ENCODE measurements at regions not wholly inside any gene's neighbourhood (a gene's known extent, or its start where the extent isn't known, plus 50 kb on each side); places are given as distances from the start of the nearest gene placed in this dataset.

- Histone ChIP-seq H3K9ac (no peak overlapping the region), H3K36me3 (no peaks in the 10 kb centered on the region), H4K20me1 (no peaks in the 10 kb centered on the region), H3K27ac (no peak overlapping the region), H3K27me3 (peaks cover 80% of the 10 kb centered on the region), H3K4me3 (no peak overlapping the region), H3K4me1 (no peaks in the 10 kb centered on the region), H3K9me3 (no peaks in the 10 kb centered on the region), H3K4me2 (no peak overlapping the region)
- no peak for TF ChIP-seq Cebpa-rat (IDR thresholded peaks at IDR 0.05)
Measured at GRCh38 chrX:85501349-85501748, 121.9 kb upstream of the POF1B start.

DNA sequence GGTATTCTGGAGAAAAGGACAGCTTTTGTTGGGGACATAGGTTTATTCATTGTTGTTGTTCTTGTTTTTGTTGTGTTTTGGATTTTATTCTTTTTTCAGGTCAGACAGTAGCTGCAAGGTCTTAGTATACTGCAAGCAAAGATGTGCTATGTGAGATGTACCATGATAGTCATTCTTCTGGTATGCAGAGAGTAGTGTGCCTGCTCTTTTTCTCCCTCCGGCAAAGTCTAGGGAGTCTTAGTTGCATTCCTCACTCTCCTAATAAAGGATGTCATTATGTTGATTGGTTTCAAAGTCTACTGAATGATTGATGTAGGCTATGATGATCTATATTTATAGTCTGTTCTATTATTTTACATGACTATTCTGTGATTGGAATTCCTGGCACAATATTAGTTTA lies 119.9 kb upstream of the POF1B start:
- no peak overlapping the region for H3K9ac ChIP-seq

DNA sequence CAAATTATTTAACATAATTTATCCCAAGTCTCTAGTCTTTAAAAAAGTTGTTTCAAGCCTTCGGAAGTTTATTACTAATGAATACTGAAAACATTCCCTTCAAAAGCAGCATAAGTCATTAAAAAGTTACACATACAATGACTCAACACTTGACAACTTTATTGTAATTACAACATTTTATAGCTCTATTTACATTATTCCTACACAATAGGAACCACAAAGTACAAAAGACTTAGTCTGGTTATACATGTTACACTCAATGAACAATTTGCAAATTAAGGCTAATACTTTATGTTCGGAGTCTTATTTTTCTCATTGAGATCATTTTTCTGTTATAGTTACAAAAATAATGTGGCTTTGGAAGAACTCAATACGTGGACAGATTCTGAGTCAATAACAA lies 114.4 kb upstream of the POF1B start:
- H3K36me3 ChIP-seq: no peaks in the 10 kb centered on the region
- TF ChIP-seq Cebpa-rat (IDR thresholded peaks at IDR 0.05): no peak
- no peaks in the 10 kb centered on the region for H3K9me3 ChIP-seq
- H3K4me3 ChIP-seq: no peak overlapping the region
- no peak overlapping the region for H3K9ac ChIP-seq
- H3K27ac ChIP-seq: no peak overlapping the region
- H3K4me2 ChIP-seq: no peak overlapping the region
- H3K4me1 ChIP-seq: no peaks in the 10 kb centered on the region
- H3K27me3 ChIP-seq: peaks cover 51% of the 10 kb centered on the region
- H4K20me1 ChIP-seq: no peaks in the 10 kb centered on the region

More for the DNA sequence above, 119.9 kb upstream of the POF1B start:
- Histone ChIP-seq H3K36me3 (no peaks in the 10 kb centered on the region), H3K27me3 (peaks cover 78% of the 10 kb centered on the region), H3K27ac (no peak overlapping the region), H3K4me3 (no peak overlapping the region), H4K20me1 (no peaks in the 10 kb centered on the region), H3K4me1 (no peaks in the 10 kb centered on the region), H3K9me3 (no peaks in the 10 kb centered on the region), H3K4me2 (no peak overlapping the region)
- TF ChIP-seq Cebpa-rat (IDR thresholded peaks at IDR 0.05): no peak

- TF ChIP-seq Cebpa-rat (IDR thresholded peaks at IDR 0.05): no peak
- Histone ChIP-seq H4K20me1 (no peaks in the 10 kb centered on the region), H3K4me1 (no peaks in the 10 kb centered on the region), H3K4me3 (no peak overlapping the region), H3K9me3 (no peaks in the 10 kb centered on the region), H3K4me2 (no peak overlapping the region), H3K36me3 (no peaks in the 10 kb centered on the region), H3K27ac (no peak overlapping the region), H3K27me3 (peaks cover 63% of the 10 kb centered on the region), H3K9ac (no peak overlapping the region)
Measured at GRCh38 chrX:85454295-85454694, 74.8 kb upstream of the POF1B start.

GRCh38 chrX:85444613-85445012 lies 65.1 kb upstream of the POF1B start:
- Histone ChIP-seq H3K4me2 (no peak overlapping the region), H3K9me3 (peaks cover 33% of the 10 kb centered on the region), H3K4me3 (no peak overlapping the region), H3K27ac (no peak overlapping the region), H3K27me3 (peaks cover 49% of the 10 kb centered on the region), H3K36me3 (no peaks in the 10 kb centered on the region), H3K9ac (no peak overlapping the region), H3K4me1 (no peaks in the 10 kb centered on the region), H4K20me1 (no peaks in the 10 kb centered on the region)
- no peak for TF ChIP-seq Cebpa-rat (IDR thresholded peaks at IDR 0.05)
